ENCODE measurements at regions not wholly inside any gene's neighbourhood (a gene's known extent, or its start where the extent isn't known, plus 50 kb on each side); places are given as distances from the start of the nearest gene placed in this dataset.

DNA sequence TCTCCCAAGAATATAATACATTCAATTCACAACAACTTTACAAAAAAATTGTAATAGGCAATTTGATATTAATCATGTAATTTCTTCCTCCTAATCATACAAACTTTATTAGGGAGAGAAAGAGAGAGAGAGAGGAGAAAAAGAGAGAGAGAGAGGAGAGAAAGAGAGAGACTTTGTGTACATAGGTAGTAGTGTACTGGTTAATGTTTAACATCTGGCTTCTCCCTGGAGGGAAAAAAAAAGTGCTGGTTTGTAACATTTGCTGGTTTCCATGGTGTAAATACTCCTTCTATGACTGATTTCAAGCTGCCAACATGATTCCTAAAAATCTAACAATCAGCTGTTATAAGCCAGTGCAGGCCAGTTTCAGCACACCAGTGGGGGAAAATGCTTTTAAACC, 98.0 kb upstream of the ARHGEF26 start:
- TF ChIP-seq, protein P1, sequence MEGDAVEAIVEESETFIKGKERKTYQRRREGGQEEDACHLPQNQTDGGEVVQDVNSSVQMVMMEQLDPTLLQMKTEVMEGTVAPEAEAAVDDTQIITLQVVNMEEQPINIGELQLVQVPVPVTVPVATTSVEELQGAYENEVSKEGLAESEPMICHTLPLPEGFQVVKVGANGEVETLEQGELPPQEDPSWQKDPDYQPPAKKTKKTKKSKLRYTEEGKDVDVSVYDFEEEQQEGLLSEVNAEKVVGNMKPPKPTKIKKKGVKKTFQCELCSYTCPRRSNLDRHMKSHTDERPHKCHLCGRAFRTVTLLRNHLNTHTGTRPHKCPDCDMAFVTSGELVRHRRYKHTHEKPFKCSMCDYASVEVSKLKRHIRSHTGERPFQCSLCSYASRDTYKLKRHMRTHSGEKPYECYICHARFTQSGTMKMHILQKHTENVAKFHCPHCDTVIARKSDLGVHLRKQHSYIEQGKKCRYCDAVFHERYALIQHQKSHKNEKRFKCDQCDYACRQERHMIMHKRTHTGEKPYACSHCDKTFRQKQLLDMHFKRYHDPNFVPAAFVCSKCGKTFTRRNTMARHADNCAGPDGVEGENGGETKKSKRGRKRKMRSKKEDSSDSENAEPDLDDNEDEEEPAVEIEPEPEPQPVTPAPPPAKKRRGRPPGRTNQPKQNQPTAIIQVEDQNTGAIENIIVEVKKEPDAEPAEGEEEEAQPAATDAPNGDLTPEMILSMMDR (IDR thresholded peaks at IDR 0.05; ENCODE audit: borderline replicate concordance, extremely low read depth, low read length, poor library complexity, severe bottlenecking): no peak
- TF ChIP-seq EZH2 (IDR thresholded peaks at IDR 0.05; ENCODE audit: borderline replicate concordance, low read depth, low read length, severe bottlenecking): no peak
